ENCODE measurements at regions not wholly inside any gene's neighbourhood (a gene's known extent, or its start where the extent isn't known, plus 50 kb on each side); places are given as distances from the start of the nearest gene placed in this dataset.
A peak's percentile ranks its signal among the peaks of the same experiment; 100 is the strongest.

GRCh38 chr3:27596921-27597320 is 112.7 kb upstream of the SLC4A7 start:
- Histone ChIP-seq H3K36me3 (ENCODE audit: control insufficient read depth, insufficient read depth, low read length) (no peaks in the 10 kb centered on the region), H3K27me3 (ENCODE audit: control insufficient read depth, insufficient read depth, low read length) (no peaks in the 10 kb centered on the region), H3K4me3 (ENCODE audit: low read depth, low read length) (no peak overlapping the region)
- CTCF ChIA-PET = no interaction called here
- TF ChIP-seq CTCF (IDR thresholded peaks at IDR 0.05; ENCODE audit: insufficient read depth, low read depth, low read length) = no peak
- no peak for DNase-seq (ENCODE audit: low read depth)
- POLR2A ChIA-PET = no interaction called here

- Histone ChIP-seq H3K27me3 (ENCODE audit: control insufficient read depth, insufficient read depth, low read length) (no peaks in the 10 kb centered on the region), H3K4me3 (ENCODE audit: low read depth, low read length) (no peak overlapping the region), H3K36me3 (ENCODE audit: control insufficient read depth, insufficient read depth, low read length) (no peaks in the 10 kb centered on the region)
- CTCF ChIA-PET = no interaction called here
- TF ChIP-seq CTCF (IDR thresholded peaks at IDR 0.05; ENCODE audit: insufficient read depth, low read depth, low read length) = no peak
- peak; percentile 34 for DNase-seq (ENCODE audit: low read depth)
- POLR2A ChIA-PET = no interaction called here
Measured at GRCh38 chr3:27596334-27596841, 112.2 kb upstream of the SLC4A7 start.

GRCh38 chr3:27594096-27594690 is 110.0 kb upstream of the SLC4A7 start:
- TF ChIP-seq CTCF (IDR thresholded peaks at IDR 0.05; ENCODE audit: insufficient read depth, low read depth, low read length) = no peak
- Histone ChIP-seq H3K36me3 (ENCODE audit: control insufficient read depth, insufficient read depth, low read length) (no peaks in the 10 kb centered on the region), H3K4me3 (ENCODE audit: low read depth, low read length) (no peak overlapping the region), H3K27me3 (ENCODE audit: control insufficient read depth, insufficient read depth, low read length) (no peaks in the 10 kb centered on the region)
- CTCF ChIA-PET = no interaction called here
- POLR2A ChIA-PET = no interaction called here
- no peak for DNase-seq (ENCODE audit: low read depth)

- CTCF ChIA-PET = no interaction called here
- DNase-seq (ENCODE audit: low read depth) = no peak
- POLR2A ChIA-PET = no interaction called here
- no peaks in the 10 kb centered on the region for H3K36me3 ChIP-seq (ENCODE audit: control insufficient read depth, insufficient read depth, low read length)
- TF ChIP-seq CTCF (IDR thresholded peaks at IDR 0.05; ENCODE audit: insufficient read depth, low read depth, low read length) = no peak
- H3K4me3 ChIP-seq (ENCODE audit: low read depth, low read length) = no peak overlapping the region
- H3K27me3 ChIP-seq (ENCODE audit: control insufficient read depth, insufficient read depth, low read length) = no peaks in the 10 kb centered on the region
Measured at GRCh38 chr3:27593173-27593572, 109.0 kb upstream of the SLC4A7 start.

GRCh38 chr3:27591312-27592210 is 107.4 kb upstream of the SLC4A7 start:
- DNase-seq (ENCODE audit: low read depth) = no peak

More at GRCh38 chr3:27591312-27592210, 107.4 kb upstream of the SLC4A7 start:
- H3K27me3 ChIP-seq (ENCODE audit: control insufficient read depth, insufficient read depth, low read length) = no peaks in the 10 kb centered on the region
- ChIA-PET POLR2A (no interaction called here), CTCF (interaction anchor here (0.6 to 1.3 kb wide), 4 partner anchors 21 to 67 kb away, joined by 3 to 4 read pairs (median 3); no protein-coding TSS in a partner anchor)
- H3K36me3 ChIP-seq (ENCODE audit: control insufficient read depth, insufficient read depth, low read length) = no peaks in the 10 kb centered on the region
- TF ChIP-seq CTCF (IDR thresholded peaks at IDR 0.05; ENCODE audit: insufficient read depth, low read depth, low read length) = no peak
- no peak overlapping the region for H3K4me3 ChIP-seq (ENCODE audit: low read depth, low read length)
